ENCODE measurements at regions not wholly inside any gene's neighbourhood (a gene's known extent, or its start where the extent isn't known, plus 50 kb on each side); places are given as distances from the start of the nearest gene placed in this dataset.
"Not testable (repeated sequence)": the region's sequence is repeated elsewhere in the genome, so short reads cannot be mapped to it uniquely, and the experiment has no call there.

GRCh38 chr2:203623661-203624060 lies 82.8 kb upstream of the CD28 start:
- no peaks in the 10 kb centered on the region for H3K36me3 ChIP-seq
- intact Hi-C loops (cut with DNase I; ENCODE audit: low total_unique reads), result no loop called here
- 40 to 54% (median 45%) methylated on average over 6 of the region's 6 CpGs for WGBS, 5 donors

GRCh38 chr2:203625701-203626100 lies 80.7 kb upstream of the CD28 start:
- intact Hi-C loops (cut with DNase I; ENCODE audit: low total_unique reads), result no loop called here
- Histone ChIP-seq H3K27ac (no peak overlapping the region), H3K9me3 (no peaks in the 10 kb centered on the region), H3K4me1 (peaks cover 9 to 32% (median 23%) of the 10 kb centered on the region in 4 donors), H3K36me3 (no peaks in the 10 kb centered on the region), H3K4me3 (no peak overlapping the region), H3K27me3 (no peaks in the 10 kb centered on the region)
- DNase-seq, result peak in 1 of 2 donors; percentile 60
- TF ChIP-seq POLR2A (IDR thresholded peaks at IDR 0.05), result no peak
- no peak for TF ChIP-seq CTCF (IDR thresholded peaks at IDR 0.05)
- TF ChIP-seq EP300 (IDR thresholded peaks at IDR 0.05), result no peak
- TF ChIP-seq POLR2AphosphoS5 (IDR thresholded peaks at IDR 0.05), result no peak
- 26 to 52% (median 36%) methylated on average over 1 of the region's 1 CpG for WGBS, 5 donors

More at GRCh38 chr2:203623661-203624060, 82.8 kb upstream of the CD28 start:
- no peaks in the 10 kb centered on the region for H3K9me3 ChIP-seq
- H3K4me3 ChIP-seq, result no peak overlapping the region
- peak overlapping the region in 2 of 5 donors; percentile 22 to 31 for H3K27ac ChIP-seq
- DNase-seq, result no peak
- H3K4me1 ChIP-seq, result peaks cover 9 to 32% (median 23%) of the 10 kb centered on the region in 4 donors
- H3K27me3 ChIP-seq, result no peaks in the 10 kb centered on the region
- TF ChIP-seq POLR2AphosphoS5 (IDR thresholded peaks at IDR 0.05) (no peak), EP300 (IDR thresholded peaks at IDR 0.05) (no peak), POLR2A (IDR thresholded peaks at IDR 0.05) (no peak), CTCF (IDR thresholded peaks at IDR 0.05) (no peak)

- 79 to 91% (median 88%) methylated on average over 4 of the region's 4 CpGs for WGBS, 5 donors
- peaks cover 12 to 35% (median 25%) of the 10 kb centered on the region in 4 donors for H3K4me1 ChIP-seq
- H3K9me3 ChIP-seq; DNase-seq; H3K27me3 ChIP-seq; H3K36me3 ChIP-seq; intact Hi-C loops (cut with DNase I; ENCODE audit: low total_unique reads); H3K4me3 ChIP-seq: not testable (repeated sequence)
- peak overlapping the region in 2 of 5 donors; percentile 36 to 51 for H3K27ac ChIP-seq
Observed at GRCh38 chr2:203626247-203626646, 80.2 kb upstream of the CD28 start.

GRCh38 chr2:203626952-203627681 lies 79.3 kb upstream of the CD28 start:
- H3K27ac ChIP-seq, result peak overlapping the region in 3 of 5 donors; percentile 36 to 51 (median 39)
- no peak overlapping the region for H3K4me3 ChIP-seq
- DNase-seq, result peak in 1 of 2 donors; percentile 51
- intact Hi-C loops (cut with DNase I; ENCODE audit: low total_unique reads), result no loop called here
- H3K27me3 ChIP-seq, result no peaks in the 10 kb centered on the region
- WGBS, 5 donors, result 16 to 37% (median 25%) methylated on average over 2 of the region's 2 CpGs
- peaks cover 15 to 37% (median 28%) of the 10 kb centered on the region in 4 donors for H3K4me1 ChIP-seq
- no peaks in the 10 kb centered on the region for H3K36me3 ChIP-seq
- no peaks in the 10 kb centered on the region for H3K9me3 ChIP-seq
- TF ChIP-seq POLR2A (IDR thresholded peaks at IDR 0.05) (no peak), POLR2AphosphoS5 (IDR thresholded peaks at IDR 0.05) (no peak), EP300 (IDR thresholded peaks at IDR 0.05) (no peak), CTCF (IDR thresholded peaks at IDR 0.05) (no peak)

GRCh38 chr2:203629699-203630098 lies 76.7 kb upstream of the CD28 start:
- no peak for DNase-seq
- Histone ChIP-seq H3K27me3 (no peaks in the 10 kb centered on the region), H3K36me3 (no peaks in the 10 kb centered on the region), H3K4me3 (no peak overlapping the region), H3K4me1 (peaks cover 15 to 32% (median 26%) of the 10 kb centered on the region in 4 donors), H3K27ac (no peak overlapping the region), H3K9me3 (no peaks in the 10 kb centered on the region)
- intact Hi-C loops (cut with DNase I; ENCODE audit: low total_unique reads), result no loop called here
- WGBS, 5 donors, result 85 to 100% (median 90%) methylated on average over 2 of the region's 2 CpGs
- TF ChIP-seq POLR2A (IDR thresholded peaks at IDR 0.05) (no peak), POLR2AphosphoS5 (IDR thresholded peaks at IDR 0.05) (no peak), CTCF (IDR thresholded peaks at IDR 0.05) (no peak), EP300 (IDR thresholded peaks at IDR 0.05) (no peak)
